Panc1 (cell line): ENCODE measurements at regions not wholly inside any gene's neighbourhood (a gene's known extent, or its start where the extent isn't known, plus 50 kb on each side); places are given as distances from the start of the nearest gene placed in this dataset.

Experiments used
- ATAC-seq: fragments of 200-7000 bp; cut with Tn5 transposase; 2 replicates; pipeline ENCODE4 v1.9.1; 2020; ENCODE audit warnings: mild to moderate bottlenecking, moderate library complexity
- BruUV-seq: library from RNA; stranded (reverse); fragments of 400-500 nt; replicated peaks from 2 replicates; lab custom pipeline; 2021; lab: Mats Ljungman, UMichigan
- CTCF ChIA-PET: fragments of 300-600 bp; sonication (Branson Sonifier 250); formaldehyde crosslinking; loops from one replicate; lab custom pipeline; 2022; ENCODE audit warnings: antibody characterized with exemption; lab: Charles Lee
- POLR2A ChIA-PET: fragments of 300-600 bp; sonication (Branson Sonifier 250); formaldehyde crosslinking; loops from one replicate; lab custom pipeline; 2022; ENCODE audit warnings: antibody characterized with exemption; lab: Charles Lee
- DNase-seq: peaks from one replicate; pipeline ENCODE4 v3.0.0-alpha.2; 2010; ENCODE audit warnings: low read depth, low spot score
- H3K27ac ChIP-seq: 2 replicates; pipeline ENCODE4 v1.5.1; 2011; ENCODE audit warnings: mild to moderate bottlenecking, low read length, inconsistent platforms
- H3K27me3 ChIP-seq: fragments of 200-500 bp; sonication (Bioruptor generic); 2 replicates; pipeline ENCODE4 v1.6.0; 2014; ENCODE audit warnings: low read length, inconsistent platforms; ENCODE audit not compliant: control insufficient read depth, insufficient read depth
- H3K36me3 ChIP-seq: fragments of 200-500 bp; sonication (Bioruptor generic); 2 replicates; pipeline ENCODE4 v1.5.1; 2014; ENCODE audit warnings: inconsistent platforms, mild to moderate bottlenecking, low read length, moderate library complexity; ENCODE audit not compliant: control insufficient read depth, insufficient read depth
- H3K4me1 ChIP-seq: 2 replicates; pipeline ENCODE4 v1.5.1; 2011; ENCODE audit warnings: inconsistent platforms, mild to moderate bottlenecking, low read length, moderate library complexity; ENCODE audit not compliant: control insufficient read depth, insufficient read depth
- H3K4me3 ChIP-seq, 2 experiments: 2 replicates each; pipeline ENCODE4 v1.5.1; 2011 to 2012; ENCODE audit warnings: low read depth in 2 of 2, low read length in 2 of 2, mild to moderate bottlenecking in 2 of 2, inconsistent platforms in 1 of 2, moderate library complexity in 1 of 2
- H3K9me3 ChIP-seq: fragments of 200-500 bp; sonication (Bioruptor generic); 2 replicates; pipeline ENCODE4 v1.5.1; 2014; ENCODE audit warnings: low read depth, mild to moderate bottlenecking, inconsistent platforms, low read length, moderate library complexity; ENCODE audit not compliant: control insufficient read depth, insufficient read depth
- POLR2AphosphoS5 ChIP-seq: IDR thresholded peaks from 2 replicates; pipeline ENCODE4 v1.6.1; 2012; ENCODE audit warnings: mild to moderate bottlenecking, low read depth, low read length, moderate library complexity
- SIN3A ChIP-seq: IDR thresholded peaks from 2 replicates; pipeline ENCODE4 v1.6.1; 2012; ENCODE audit warnings: low read depth, mild to moderate bottlenecking, low read length, moderate library complexity, borderline replicate concordance; ENCODE audit not compliant: insufficient read depth
- TCF7L2 ChIP-seq: IDR thresholded peaks from 2 replicates; pipeline ENCODE4 v1.6.1; 2011; ENCODE audit warnings: mild to moderate bottlenecking, low read depth, low read length, inconsistent platforms
- in situ Hi-C: cut with HindIII; loops from 2 replicates; pipeline ENCODE4 v1.10.0; 2016; ENCODE audit warnings: low sequenced_read_pairs, low pct_unique_long_range_greater_than_20kb
- intact Hi-C: fragments of 100-400 bp; cut with micrococcal nuclease; formaldehyde crosslinking; loops from one replicate; pipeline ENCODE4 v1.10.0; 2022; ENCODE audit not compliant: unreplicated experiment
- TF ChIP-seq, protein P1 (sequence below), 2 experiments: IDR thresholded peaks; 2 replicates each; pipeline ENCODE4 v1.6.1; 2011 to 2012; ENCODE audit warnings: low read depth in 2 of 2, control low read depth in 1 of 2, low read length in 1 of 2, mild to moderate bottlenecking in 1 of 2, moderate library complexity in 1 of 2; ENCODE audit not compliant: insufficient read depth in 1 of 2
- TF ChIP-seq, protein P2 (sequence below): fragments of 450-650 bp; IDR thresholded peaks from 2 replicates; pipeline ENCODE4 v1.5.1; 2017; ENCODE audit warnings: mild to moderate bottlenecking

DNA sequence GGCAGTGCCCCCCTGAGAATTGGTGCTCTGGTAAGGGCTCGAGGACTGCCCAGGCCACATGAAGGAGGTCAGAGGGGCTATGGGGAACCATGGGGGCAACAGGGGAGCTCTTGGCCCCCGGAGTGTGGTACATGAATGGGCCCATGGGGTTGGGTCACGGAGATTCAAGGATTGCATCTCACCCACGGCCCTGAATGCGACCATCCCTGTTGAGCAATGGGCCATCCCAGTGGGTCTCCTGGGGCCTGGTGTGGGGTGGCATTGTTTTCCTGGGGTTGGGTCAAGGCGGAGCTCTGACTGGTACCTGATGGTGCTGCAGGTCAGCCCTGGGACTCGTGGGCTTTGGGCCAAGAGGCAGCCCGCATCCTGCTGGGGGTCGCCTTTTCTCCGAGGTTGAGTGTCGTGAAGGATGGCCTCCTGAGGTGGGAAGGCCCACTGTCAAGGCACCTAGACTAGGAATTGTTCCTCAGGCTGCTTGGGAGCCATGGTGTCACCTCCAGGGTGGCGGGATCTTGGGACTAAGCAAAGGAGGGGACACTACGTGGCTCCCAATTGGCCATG lies 198.3 kb downstream of the UBE3A start:
- no peaks in the 10 kb centered on the region for H3K4me1 ChIP-seq
- in situ Hi-C loops (no loop called here), intact Hi-C loops (no loop called here)
- no peak for ATAC-seq
- ChIA-PET CTCF (no interaction called here), POLR2A (no interaction called here)
- TF ChIP-seq POLR2AphosphoS5, result no peak
- TF ChIP-seq, protein P1, sequence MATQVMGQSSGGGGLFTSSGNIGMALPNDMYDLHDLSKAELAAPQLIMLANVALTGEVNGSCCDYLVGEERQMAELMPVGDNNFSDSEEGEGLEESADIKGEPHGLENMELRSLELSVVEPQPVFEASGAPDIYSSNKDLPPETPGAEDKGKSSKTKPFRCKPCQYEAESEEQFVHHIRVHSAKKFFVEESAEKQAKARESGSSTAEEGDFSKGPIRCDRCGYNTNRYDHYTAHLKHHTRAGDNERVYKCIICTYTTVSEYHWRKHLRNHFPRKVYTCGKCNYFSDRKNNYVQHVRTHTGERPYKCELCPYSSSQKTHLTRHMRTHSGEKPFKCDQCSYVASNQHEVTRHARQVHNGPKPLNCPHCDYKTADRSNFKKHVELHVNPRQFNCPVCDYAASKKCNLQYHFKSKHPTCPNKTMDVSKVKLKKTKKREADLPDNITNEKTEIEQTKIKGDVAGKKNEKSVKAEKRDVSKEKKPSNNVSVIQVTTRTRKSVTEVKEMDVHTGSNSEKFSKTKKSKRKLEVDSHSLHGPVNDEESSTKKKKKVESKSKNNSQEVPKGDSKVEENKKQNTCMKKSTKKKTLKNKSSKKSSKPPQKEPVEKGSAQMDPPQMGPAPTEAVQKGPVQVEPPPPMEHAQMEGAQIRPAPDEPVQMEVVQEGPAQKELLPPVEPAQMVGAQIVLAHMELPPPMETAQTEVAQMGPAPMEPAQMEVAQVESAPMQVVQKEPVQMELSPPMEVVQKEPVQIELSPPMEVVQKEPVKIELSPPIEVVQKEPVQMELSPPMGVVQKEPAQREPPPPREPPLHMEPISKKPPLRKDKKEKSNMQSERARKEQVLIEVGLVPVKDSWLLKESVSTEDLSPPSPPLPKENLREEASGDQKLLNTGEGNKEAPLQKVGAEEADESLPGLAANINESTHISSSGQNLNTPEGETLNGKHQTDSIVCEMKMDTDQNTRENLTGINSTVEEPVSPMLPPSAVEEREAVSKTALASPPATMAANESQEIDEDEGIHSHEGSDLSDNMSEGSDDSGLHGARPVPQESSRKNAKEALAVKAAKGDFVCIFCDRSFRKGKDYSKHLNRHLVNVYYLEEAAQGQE (IDR thresholded peaks at IDR 0.05; ENCODE audit: insufficient read depth in 1 of 2, low read depth in 2 of 2, low read length in 1 of 2), result no peak
- no peak overlapping the region for H3K4me3 ChIP-seq
- no peaks in the 10 kb centered on the region for H3K9me3 ChIP-seq
- H3K27ac ChIP-seq, result no peak overlapping the region
- no peak for DNase-seq
- no TSS peak for BruUV-seq
- H3K27me3 ChIP-seq, result no peaks in the 10 kb centered on the region
- H3K36me3 ChIP-seq, result no peaks in the 10 kb centered on the region

DNA sequence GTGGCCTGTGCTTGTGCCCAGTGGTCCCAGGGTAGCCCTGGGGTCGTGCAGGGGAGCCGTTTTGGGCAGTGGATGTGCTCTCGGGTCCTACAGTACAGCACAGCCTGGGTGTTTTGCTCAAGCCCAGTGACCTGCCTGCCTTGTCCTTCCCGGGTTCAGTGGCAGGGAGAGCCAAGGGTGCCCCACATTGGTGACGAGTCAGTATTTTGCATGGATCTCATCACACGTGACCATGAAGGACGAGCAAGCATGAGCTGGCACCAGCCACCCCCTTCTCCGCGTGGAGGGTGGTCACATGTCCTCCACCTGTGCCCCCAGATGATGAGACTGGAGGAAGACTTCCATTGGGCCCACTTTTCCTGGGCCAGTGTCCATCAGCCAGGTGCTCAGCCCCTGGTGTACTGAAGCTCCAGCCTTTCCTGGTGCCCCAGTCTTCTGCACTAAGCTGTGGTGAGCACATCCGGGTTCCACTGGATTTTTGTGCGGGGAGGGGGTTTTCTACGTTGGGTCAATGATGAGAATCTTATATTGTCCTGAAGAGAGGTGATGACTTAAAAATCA lies 197.5 kb downstream of the UBE3A start:
- Histone ChIP-seq H3K27ac (no peak overlapping the region), H3K4me1 (no peaks in the 10 kb centered on the region), H3K27me3 (no peaks in the 10 kb centered on the region), H3K9me3 (no peaks in the 10 kb centered on the region), H3K4me3 (no peak overlapping the region), H3K36me3 (no peaks in the 10 kb centered on the region)
- CTCF ChIA-PET, result no interaction called here
- intact Hi-C loops, result no loop called here
- TF ChIP-seq, protein P1 (IDR thresholded peaks at IDR 0.05; ENCODE audit: insufficient read depth in 1 of 2, low read depth in 2 of 2, low read length in 1 of 2), result no peak
- no peak for TF ChIP-seq SIN3A
- TF ChIP-seq TCF7L2, result no peak
- TF ChIP-seq, protein P2, sequence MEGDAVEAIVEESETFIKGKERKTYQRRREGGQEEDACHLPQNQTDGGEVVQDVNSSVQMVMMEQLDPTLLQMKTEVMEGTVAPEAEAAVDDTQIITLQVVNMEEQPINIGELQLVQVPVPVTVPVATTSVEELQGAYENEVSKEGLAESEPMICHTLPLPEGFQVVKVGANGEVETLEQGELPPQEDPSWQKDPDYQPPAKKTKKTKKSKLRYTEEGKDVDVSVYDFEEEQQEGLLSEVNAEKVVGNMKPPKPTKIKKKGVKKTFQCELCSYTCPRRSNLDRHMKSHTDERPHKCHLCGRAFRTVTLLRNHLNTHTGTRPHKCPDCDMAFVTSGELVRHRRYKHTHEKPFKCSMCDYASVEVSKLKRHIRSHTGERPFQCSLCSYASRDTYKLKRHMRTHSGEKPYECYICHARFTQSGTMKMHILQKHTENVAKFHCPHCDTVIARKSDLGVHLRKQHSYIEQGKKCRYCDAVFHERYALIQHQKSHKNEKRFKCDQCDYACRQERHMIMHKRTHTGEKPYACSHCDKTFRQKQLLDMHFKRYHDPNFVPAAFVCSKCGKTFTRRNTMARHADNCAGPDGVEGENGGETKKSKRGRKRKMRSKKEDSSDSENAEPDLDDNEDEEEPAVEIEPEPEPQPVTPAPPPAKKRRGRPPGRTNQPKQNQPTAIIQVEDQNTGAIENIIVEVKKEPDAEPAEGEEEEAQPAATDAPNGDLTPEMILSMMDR, result no peak
- TF ChIP-seq POLR2AphosphoS5, result no peak
- no peak for ATAC-seq
- POLR2A ChIA-PET, result no interaction called here
- in situ Hi-C loops, result no loop called here
- BruUV-seq, result no TSS peak
- no peak for DNase-seq
